Spleen (tissue), 7 donors: ENCODE measurements at regions not wholly inside any gene's neighbourhood (a gene's known extent, or its start where the extent isn't known, plus 50 kb on each side); places are given as distances from the start of the nearest gene placed in this dataset.

Experiments
- CTCF ChIP-seq, 11 experiments: fragments of 200-600 bp in 7 of 11; fragments of 450-650 bp in 4 of 11; sonication (generic) in 4 of 11; IDR thresholded peaks in 8 of 11; conservative IDR thresholded peaks in 3 of 11; 1 replicate in 7 of 11; 2 replicates in 4 of 11; pipeline versions ENCODE4 v1.4.0 to v1.8.0; 2016 to 2021; ENCODE audit warnings: antibody characterized with exemption in 11 of 11, inconsistent platforms in 4 of 11, mild to moderate bottlenecking in 1 of 11
- POLR2AphosphoS5 ChIP-seq, 3 donors: sonication (generic); formaldehyde crosslinking; IDR thresholded peaks; one replicate each; pipeline ENCODE4 v1.5.1; 2017; ENCODE audit warnings: antibody characterized with exemption in 3 of 3
- donor health status: DM: no; HTN: no; CAD: no; lungs with moderate emphysema.
- donor health status: DM: no; HTN: no; CAD: no.
- donor health status: DM: no; HTN: no; CAD: no.

GRCh38 chr13:70432276-70432805 is 324.1 kb upstream of the KLHL1 start:
- TF ChIP-seq POLR2AphosphoS5 (IDR thresholded peaks at IDR 0.05) (no peak), CTCF (IDR thresholded peaks at IDR 0.05 in 8 of 11, conservative IDR thresholded peaks at IDR 0.05 in 3 of 11) (no peak)
